ENCODE measurements at regions not wholly inside any gene's neighbourhood (a gene's known extent, or its start where the extent isn't known, plus 50 kb on each side); places are given as distances from the start of the nearest gene placed in this dataset.

- Mint-ChIP-seq H3K27ac (no peak overlapping the region), H3K4me1 (no peaks in the 10 kb centered on the region), H3K4me3 (no peak overlapping the region), H3K27me3 (ENCODE audit: low read depth, poor library complexity) (peaks cover 4% of the 10 kb centered on the region), H3K9me3 (peaks cover 14% of the 10 kb centered on the region), H3K36me3 (ENCODE audit: low read depth) (no peaks in the 10 kb centered on the region)
- no peak for TF ChIP-seq CTCF (IDR thresholded peaks at IDR 0.05)
- no peak for DNase-seq
Measured at GRCh38 chr9:99677281-99677680, 144.4 kb upstream of the NR4A3 start.

GRCh38 chr9:99678566-99678965, 143.1 kb upstream of the NR4A3 start:
- Mint-ChIP-seq H3K27me3 (ENCODE audit: low read depth, poor library complexity) (peaks cover 4% of the 10 kb centered on the region), H3K27ac (no peak overlapping the region), H3K4me3 (no peak overlapping the region), H3K36me3 (ENCODE audit: low read depth) (no peaks in the 10 kb centered on the region), H3K9me3 (peaks cover 17% of the 10 kb centered on the region), H3K4me1 (no peaks in the 10 kb centered on the region)
- TF ChIP-seq CTCF (IDR thresholded peaks at IDR 0.05): no peak
- DNase-seq: no peak

- Mint-ChIP-seq H3K9me3 (peaks cover 14% of the 10 kb centered on the region), H3K36me3 (ENCODE audit: low read depth) (no peaks in the 10 kb centered on the region), H3K4me3 (no peak overlapping the region), H3K27ac (no peak overlapping the region), H3K4me1 (no peaks in the 10 kb centered on the region), H3K27me3 (ENCODE audit: low read depth, poor library complexity) (peaks cover 4% of the 10 kb centered on the region)
- no peak for TF ChIP-seq CTCF (IDR thresholded peaks at IDR 0.05)
- DNase-seq: no peak
Measured at GRCh38 chr9:99680191-99680590, 141.5 kb upstream of the NR4A3 start.

- Mint-ChIP-seq H3K4me3 (no peak overlapping the region), H3K9me3 (peaks cover 8% of the 10 kb centered on the region), H3K36me3 (ENCODE audit: low read depth) (no peaks in the 10 kb centered on the region), H3K4me1 (no peaks in the 10 kb centered on the region), H3K27me3 (ENCODE audit: low read depth, poor library complexity) (peaks cover 4% of the 10 kb centered on the region), H3K27ac (no peak overlapping the region)
- no peak for DNase-seq
- TF ChIP-seq CTCF (IDR thresholded peaks at IDR 0.05): no peak
Measured at GRCh38 chr9:99681113-99681512, 140.6 kb upstream of the NR4A3 start.

GRCh38 chr9:99682378-99682777, 139.3 kb upstream of the NR4A3 start:
- Mint-ChIP-seq H3K27ac (no peak overlapping the region), H3K9me3 (peaks cover 4% of the 10 kb centered on the region), H3K27me3 (ENCODE audit: low read depth, poor library complexity) (peaks cover 4% of the 10 kb centered on the region), H3K36me3 (ENCODE audit: low read depth) (no peaks in the 10 kb centered on the region), H3K4me3 (no peak overlapping the region), H3K4me1 (no peaks in the 10 kb centered on the region)
- no peak for TF ChIP-seq CTCF (IDR thresholded peaks at IDR 0.05)
- DNase-seq: no peak

- no peak for DNase-seq
- no peak for TF ChIP-seq CTCF (IDR thresholded peaks at IDR 0.05)
- Mint-ChIP-seq H3K4me1 (no peaks in the 10 kb centered on the region), H3K4me3 (no peak overlapping the region), H3K27ac (no peak overlapping the region), H3K9me3 (peaks cover 4% of the 10 kb centered on the region), H3K36me3 (ENCODE audit: low read depth) (no peaks in the 10 kb centered on the region), H3K27me3 (ENCODE audit: low read depth, poor library complexity) (peaks cover 4% of the 10 kb centered on the region)
Measured at GRCh38 chr9:99682870-99683269, 138.8 kb upstream of the NR4A3 start.

Measured in nephron progenitor cell (in vitro differentiated cells).